Heart left ventricle (tissue), 13 donors: ENCODE measurements at regions not wholly inside any gene's neighbourhood (a gene's known extent, or its start where the extent isn't known, plus 50 kb on each side); places are given as distances from the start of the nearest gene placed in this dataset.

Experiments
- POLR2A ChIP-seq, 2 donors: fragments of 450-650 bp; IDR thresholded peaks; one replicate each; pipeline ENCODE4 v1.6.1; 2017; ENCODE audit warnings: antibody characterized with exemption in 2 of 2, mild to moderate bottlenecking in 2 of 2, moderate library complexity in 2 of 2
- TF ChIP-seq, protein P1 (sequence below), 12 donors: fragments of 200-600 bp; sonication (generic) in 4 of 12; IDR thresholded peaks; one replicate each; pipeline versions ENCODE4 v1.5.0 to v1.8.0; 2018 to 2022; ENCODE audit warnings: antibody characterized with exemption in 12 of 12, mild to moderate bottlenecking in 5 of 12
- donor health status: ischemic (EF 13 %, LVEDD 7.1; RV severe dilation, severe dysfunction).
- donor health status: DM: no; HTN: yes; CAD: no.
- donor health status: DM: no; HTN: no; CAD: no.
- donor health status: ischemic (EF 25% LVEDD 6.9; RV normal size, moderate dysfunction).
- donor health status: ischemic (EF 25% LVEDD 5.7; RV mildly dilated, moderate dysfunction).
- donor health status: ischemic (EF 35%, LVEDD 5.7; RV mildly dilated, moderate dysfunction).
- donor health status: nonischemic (EF 11% LVEDD 7.7; RV severe dilation, severe dysfunction).
- donor health status: DM: yes; HTN: yes; CAD: no.
- donor health status: PGD.
- donor health status: ischemic (EF 29% LVEDD 5.4; RV normal size, mild dysfunction).
- donor health status: nonischemic (EF 23%, LVEDD 6.1; RV moderate dilation, normal function).

DNA sequence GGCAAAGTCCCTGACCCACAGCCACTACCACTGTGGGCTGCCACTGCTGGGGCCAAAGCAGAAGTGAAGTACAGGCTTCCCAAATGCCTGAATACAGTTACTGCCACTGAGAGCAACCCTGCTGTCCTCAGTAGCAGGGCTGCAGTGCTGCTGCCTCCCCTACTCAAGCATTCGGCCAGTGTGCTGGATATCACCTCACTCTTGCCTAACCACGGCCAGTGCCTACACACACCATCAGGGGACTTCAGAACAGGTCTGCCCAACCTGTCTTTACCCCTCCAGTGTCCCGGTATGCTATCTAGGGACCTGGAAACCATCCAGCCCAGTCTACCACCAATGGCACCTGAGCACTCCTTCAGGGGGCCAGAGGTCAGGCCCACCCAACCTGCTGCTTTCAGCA lies 261.5 kb upstream of the COL8A1 start:
- TF ChIP-seq, protein P1, sequence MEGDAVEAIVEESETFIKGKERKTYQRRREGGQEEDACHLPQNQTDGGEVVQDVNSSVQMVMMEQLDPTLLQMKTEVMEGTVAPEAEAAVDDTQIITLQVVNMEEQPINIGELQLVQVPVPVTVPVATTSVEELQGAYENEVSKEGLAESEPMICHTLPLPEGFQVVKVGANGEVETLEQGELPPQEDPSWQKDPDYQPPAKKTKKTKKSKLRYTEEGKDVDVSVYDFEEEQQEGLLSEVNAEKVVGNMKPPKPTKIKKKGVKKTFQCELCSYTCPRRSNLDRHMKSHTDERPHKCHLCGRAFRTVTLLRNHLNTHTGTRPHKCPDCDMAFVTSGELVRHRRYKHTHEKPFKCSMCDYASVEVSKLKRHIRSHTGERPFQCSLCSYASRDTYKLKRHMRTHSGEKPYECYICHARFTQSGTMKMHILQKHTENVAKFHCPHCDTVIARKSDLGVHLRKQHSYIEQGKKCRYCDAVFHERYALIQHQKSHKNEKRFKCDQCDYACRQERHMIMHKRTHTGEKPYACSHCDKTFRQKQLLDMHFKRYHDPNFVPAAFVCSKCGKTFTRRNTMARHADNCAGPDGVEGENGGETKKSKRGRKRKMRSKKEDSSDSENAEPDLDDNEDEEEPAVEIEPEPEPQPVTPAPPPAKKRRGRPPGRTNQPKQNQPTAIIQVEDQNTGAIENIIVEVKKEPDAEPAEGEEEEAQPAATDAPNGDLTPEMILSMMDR (IDR thresholded peaks at IDR 0.05) = no peak
- TF ChIP-seq POLR2A (IDR thresholded peaks at IDR 0.05) = no peak
